ENCODE measurements at regions not wholly inside any gene's neighbourhood (a gene's known extent, or its start where the extent isn't known, plus 50 kb on each side); places are given as distances from the start of the nearest gene placed in this dataset.

- TF ChIP-seq POLR2A (IDR thresholded peaks at IDR 0.05) (no peak), CTCF (IDR thresholded peaks at IDR 0.05) (no peak)
Measured at GRCh38 chr15:61724251-61724939, 335.9 kb downstream of the VPS13C start.

All from tibial nerve (tissue), 3 donors.